ENCODE measurements at regions not wholly inside any gene's neighbourhood (a gene's known extent, or its start where the extent isn't known, plus 50 kb on each side); places are given as distances from the start of the nearest gene placed in this dataset.
A peak's percentile ranks its signal among the peaks of the same experiment; 100 is the strongest.
"Not testable (repeated sequence)": the region's sequence is repeated elsewhere in the genome, so short reads cannot be mapped to it uniquely, and the experiment has no call there.

- FAIRE-seq; H3K27ac ChIP-seq (ENCODE audit: low read depth in 2 of 2, low read length in 2 of 2); H3K27me3 ChIP-seq (ENCODE audit: control insufficient read depth, insufficient read depth, low read length); H3K9me3 ChIP-seq (ENCODE audit: control insufficient read depth in 2 of 3, insufficient read depth in 1 of 3, low read length in 3 of 3); H3K4me1 ChIP-seq (ENCODE audit: control insufficient read depth in 2 of 3, insufficient read depth in 2 of 3, low read depth in 1 of 3, low read length in 3 of 3); intact Hi-C loops (cut with DNase I); H3K4me3 ChIP-seq (ENCODE audit: low read length in 3 of 3); DNase-seq; H3K36me3 ChIP-seq (ENCODE audit: control insufficient read depth in 2 of 3, insufficient read depth in 3 of 3, low read length in 3 of 3); H3K9ac ChIP-seq (ENCODE audit: low read length in 3 of 3): not testable (repeated sequence)
Measured at GRCh38 chr1:761791-762190, 75.3 kb upstream of the OR4F16 start.

- intact Hi-C loops (cut with DNase I); DNase-seq; H3K36me3 ChIP-seq (ENCODE audit: control insufficient read depth in 2 of 3, insufficient read depth in 3 of 3, low read length in 3 of 3); H3K9me3 ChIP-seq (ENCODE audit: control insufficient read depth in 2 of 3, insufficient read depth in 1 of 3, low read length in 3 of 3); H3K4me3 ChIP-seq (ENCODE audit: low read length in 3 of 3); H3K9ac ChIP-seq (ENCODE audit: low read length in 3 of 3); H3K4me1 ChIP-seq (ENCODE audit: control insufficient read depth in 2 of 3, insufficient read depth in 2 of 3, low read depth in 1 of 3, low read length in 3 of 3); FAIRE-seq; H3K27me3 ChIP-seq (ENCODE audit: control insufficient read depth, insufficient read depth, low read length); H3K27ac ChIP-seq (ENCODE audit: low read depth in 2 of 2, low read length in 2 of 2): not testable (repeated sequence)
Measured at GRCh38 chr1:771449-771848, 85.0 kb upstream of the OR4F16 start.

- H3K27ac ChIP-seq (ENCODE audit: low read depth in 2 of 2, low read length in 2 of 2); H3K36me3 ChIP-seq (ENCODE audit: control insufficient read depth in 2 of 3, insufficient read depth in 3 of 3, low read length in 3 of 3); intact Hi-C loops (cut with DNase I); H3K27me3 ChIP-seq (ENCODE audit: control insufficient read depth, insufficient read depth, low read length); H3K9me3 ChIP-seq (ENCODE audit: control insufficient read depth in 2 of 3, insufficient read depth in 1 of 3, low read length in 3 of 3); FAIRE-seq; H3K4me1 ChIP-seq (ENCODE audit: control insufficient read depth in 2 of 3, insufficient read depth in 2 of 3, low read depth in 1 of 3, low read length in 3 of 3); H3K9ac ChIP-seq (ENCODE audit: low read length in 3 of 3): not testable (repeated sequence)
- H3K4me3 ChIP-seq (ENCODE audit: low read length in 3 of 3): peak overlapping the region in 1 of 3 donors; percentile 71
- DNase-seq: peak in 3 of 5 donors; percentile 2 to 49 (median 47)
Measured at GRCh38 chr1:777480-778180, 91.2 kb upstream of the OR4F16 start.

GRCh38 chr1:778451-779278 lies 92.2 kb upstream of the OR4F16 start:
- peak; percentile 37 for TF ChIP-seq CTCF (IDR thresholded peaks at IDR 0.05; ENCODE audit: borderline replicate concordance, extremely low read depth, insufficient read depth)
- Histone ChIP-seq H3K4me3 (ENCODE audit: low read length in 3 of 3) (peak overlapping the region; percentile 71 to 86 (median 79)), H3K27ac (ENCODE audit: low read depth in 2 of 2, low read length in 2 of 2) (peak overlapping the region; percentile 80 to 84), H3K9ac (ENCODE audit: low read length in 3 of 3) (peak overlapping the region; percentile 69 to 78 (median 73))
- peak; percentile 100 for DNase-seq
- H3K36me3 ChIP-seq (ENCODE audit: control insufficient read depth in 2 of 3, insufficient read depth in 3 of 3, low read length in 3 of 3); H3K9me3 ChIP-seq (ENCODE audit: control insufficient read depth in 2 of 3, insufficient read depth in 1 of 3, low read length in 3 of 3); H3K4me1 ChIP-seq (ENCODE audit: control insufficient read depth in 2 of 3, insufficient read depth in 2 of 3, low read depth in 1 of 3, low read length in 3 of 3); H3K27me3 ChIP-seq (ENCODE audit: control insufficient read depth, insufficient read depth, low read length); intact Hi-C loops (cut with DNase I): not testable (repeated sequence)
- FAIRE-seq: peak; percentile 93

- FAIRE-seq; H3K9ac ChIP-seq (ENCODE audit: low read length in 3 of 3); H3K36me3 ChIP-seq (ENCODE audit: control insufficient read depth in 2 of 3, insufficient read depth in 3 of 3, low read length in 3 of 3); H3K9me3 ChIP-seq (ENCODE audit: control insufficient read depth in 2 of 3, insufficient read depth in 1 of 3, low read length in 3 of 3); H3K27me3 ChIP-seq (ENCODE audit: control insufficient read depth, insufficient read depth, low read length); H3K4me3 ChIP-seq (ENCODE audit: low read length in 3 of 3); H3K4me1 ChIP-seq (ENCODE audit: control insufficient read depth in 2 of 3, insufficient read depth in 2 of 3, low read depth in 1 of 3, low read length in 3 of 3); intact Hi-C loops (cut with DNase I); H3K27ac ChIP-seq (ENCODE audit: low read depth in 2 of 2, low read length in 2 of 2): not testable (repeated sequence)
- peak in 4 of 5 donors; percentile 0 to 62 (median 16) for DNase-seq
Measured at GRCh38 chr1:779621-780020, 93.2 kb upstream of the OR4F16 start.
